ENCODE measurements at regions not wholly inside any gene's neighbourhood (a gene's known extent, or its start where the extent isn't known, plus 50 kb on each side); places are given as distances from the start of the nearest gene placed in this dataset.

- H3K27ac Mint-ChIP-seq (ENCODE audit: unreplicated experiment): no peak overlapping the region
- Histone ChIP-seq H3K9me3 (ENCODE audit: insufficient read depth, low read depth, low read length) (no peaks in the 10 kb centered on the region), H2AFZ (ENCODE audit: low read depth, low read length) (no peak overlapping the region), H3K4me1 (ENCODE audit: insufficient read depth, low read length) (peaks cover 4% of the 10 kb centered on the region), H3K79me2 (ENCODE audit: insufficient read depth, low read length) (no peaks in the 10 kb centered on the region), H3K4me2 (ENCODE audit: low read length) (no peak overlapping the region), H3K36me3 (ENCODE audit: insufficient read depth, low read length) (no peaks in the 10 kb centered on the region), H3K27ac (ENCODE audit: low read depth, low read length) (no peak overlapping the region), H3K27me3 (ENCODE audit: insufficient read depth, low read length) (no peaks in the 10 kb centered on the region), H3K9ac (ENCODE audit: low read length) (no peak overlapping the region), H3K4me3 (ENCODE audit: insufficient read depth, low read depth, low read length) (no peak overlapping the region), H4K20me1 (ENCODE audit: insufficient read depth, low read length) (no peaks in the 10 kb centered on the region)
- H3K27me3 Mint-ChIP-seq (ENCODE audit: low read depth, unreplicated experiment): no peaks in the 10 kb centered on the region
- FAIRE-seq (no peak), DNase-seq (ENCODE audit: low read depth) (no peak)
- no peaks in the 10 kb centered on the region for H3K36me3 Mint-ChIP-seq (ENCODE audit: low read depth, unreplicated experiment)
- peaks cover 35% of the 10 kb centered on the region for H3K4me1 Mint-ChIP-seq (ENCODE audit: low read depth, unreplicated experiment)
- TF ChIP-seq EZH2 (IDR thresholded peaks at IDR 0.05; ENCODE audit: insufficient read depth, low read length): no peak
- TF ChIP-seq CTCF (IDR thresholded peaks at IDR 0.05; ENCODE audit: insufficient read depth, low read depth, low read length): no peak
- H3K4me3 Mint-ChIP-seq (ENCODE audit: unreplicated experiment): no peak overlapping the region
- H3K9me3 Mint-ChIP-seq (ENCODE audit: unreplicated experiment): no peaks in the 10 kb centered on the region
Observed at GRCh38 chr17:52228823-52229222, 70.3 kb upstream of the CA10 start.

- H3K4me1 ChIP-seq (ENCODE audit: insufficient read depth, low read length): peaks cover 4% of the 10 kb centered on the region
- no peaks in the 10 kb centered on the region for H3K9me3 ChIP-seq (ENCODE audit: insufficient read depth, low read depth, low read length)
- H3K9me3 Mint-ChIP-seq (ENCODE audit: unreplicated experiment): no peaks in the 10 kb centered on the region
- H3K36me3 ChIP-seq (ENCODE audit: insufficient read depth, low read length): no peaks in the 10 kb centered on the region
- no peak overlapping the region for H3K4me3 ChIP-seq (ENCODE audit: insufficient read depth, low read depth, low read length)
- no peak overlapping the region for H3K27ac Mint-ChIP-seq (ENCODE audit: unreplicated experiment)
- H3K79me2 ChIP-seq (ENCODE audit: insufficient read depth, low read length): no peaks in the 10 kb centered on the region
- FAIRE-seq (no peak), DNase-seq (ENCODE audit: low read depth) (no peak)
- H3K27me3 ChIP-seq (ENCODE audit: insufficient read depth, low read length): no peaks in the 10 kb centered on the region
- no peak overlapping the region for H3K9ac ChIP-seq (ENCODE audit: low read length)
- no peak for TF ChIP-seq EZH2 (IDR thresholded peaks at IDR 0.05; ENCODE audit: insufficient read depth, low read length)
- TF ChIP-seq CTCF (IDR thresholded peaks at IDR 0.05; ENCODE audit: insufficient read depth, low read depth, low read length): no peak
- no peaks in the 10 kb centered on the region for H3K27me3 Mint-ChIP-seq (ENCODE audit: low read depth, unreplicated experiment)
- H3K4me1 Mint-ChIP-seq (ENCODE audit: low read depth, unreplicated experiment): peaks cover 26% of the 10 kb centered on the region
- no peak overlapping the region for H3K27ac ChIP-seq (ENCODE audit: low read depth, low read length)
- H3K4me3 Mint-ChIP-seq (ENCODE audit: unreplicated experiment): no peak overlapping the region
- no peaks in the 10 kb centered on the region for H3K36me3 Mint-ChIP-seq (ENCODE audit: low read depth, unreplicated experiment)
- H4K20me1 ChIP-seq (ENCODE audit: insufficient read depth, low read length): no peaks in the 10 kb centered on the region
- no peak overlapping the region for H2AFZ ChIP-seq (ENCODE audit: low read depth, low read length)
- no peak overlapping the region for H3K4me2 ChIP-seq (ENCODE audit: low read length)
Observed at GRCh38 chr17:52227926-52228325, 69.4 kb upstream of the CA10 start.

GRCh38 chr17:52213451-52213850, 54.9 kb upstream of the CA10 start:
- H2AFZ ChIP-seq (ENCODE audit: low read depth, low read length): no peak overlapping the region
- no peaks in the 10 kb centered on the region for H3K9me3 ChIP-seq (ENCODE audit: insufficient read depth, low read depth, low read length)
- no peaks in the 10 kb centered on the region for H3K27me3 Mint-ChIP-seq (ENCODE audit: low read depth, unreplicated experiment)
- no peak overlapping the region for H3K4me3 ChIP-seq (ENCODE audit: insufficient read depth, low read depth, low read length)
- no peaks in the 10 kb centered on the region for H3K27me3 ChIP-seq (ENCODE audit: insufficient read depth, low read length)
- H4K20me1 ChIP-seq (ENCODE audit: insufficient read depth, low read length): no peaks in the 10 kb centered on the region
- no peak overlapping the region for H3K4me3 Mint-ChIP-seq (ENCODE audit: unreplicated experiment)
- H3K36me3 Mint-ChIP-seq (ENCODE audit: low read depth, unreplicated experiment): no peaks in the 10 kb centered on the region
- no peak for FAIRE-seq
- no peaks in the 10 kb centered on the region for H3K9me3 Mint-ChIP-seq (ENCODE audit: unreplicated experiment)
- no peaks in the 10 kb centered on the region for H3K4me1 ChIP-seq (ENCODE audit: insufficient read depth, low read length)
- no peaks in the 10 kb centered on the region for H3K79me2 ChIP-seq (ENCODE audit: insufficient read depth, low read length)
- no peak overlapping the region for H3K4me2 ChIP-seq (ENCODE audit: low read length)
- H3K36me3 ChIP-seq (ENCODE audit: insufficient read depth, low read length): no peaks in the 10 kb centered on the region
- TF ChIP-seq CTCF (IDR thresholded peaks at IDR 0.05; ENCODE audit: insufficient read depth, low read depth, low read length): no peak
- H3K4me1 Mint-ChIP-seq (ENCODE audit: low read depth, unreplicated experiment): peaks cover 2% of the 10 kb centered on the region
- no peak overlapping the region for H3K9ac ChIP-seq (ENCODE audit: low read length)
- DNase-seq (ENCODE audit: low read depth): no peak
- no peak overlapping the region for H3K27ac ChIP-seq (ENCODE audit: low read depth, low read length)
- H3K27ac Mint-ChIP-seq (ENCODE audit: unreplicated experiment): no peak overlapping the region

Data from astrocyte (in vitro differentiated cells and primary cell).